ENCODE measurements at regions not wholly inside any gene's neighbourhood (a gene's known extent, or its start where the extent isn't known, plus 50 kb on each side); places are given as distances from the start of the nearest gene placed in this dataset.

DNA sequence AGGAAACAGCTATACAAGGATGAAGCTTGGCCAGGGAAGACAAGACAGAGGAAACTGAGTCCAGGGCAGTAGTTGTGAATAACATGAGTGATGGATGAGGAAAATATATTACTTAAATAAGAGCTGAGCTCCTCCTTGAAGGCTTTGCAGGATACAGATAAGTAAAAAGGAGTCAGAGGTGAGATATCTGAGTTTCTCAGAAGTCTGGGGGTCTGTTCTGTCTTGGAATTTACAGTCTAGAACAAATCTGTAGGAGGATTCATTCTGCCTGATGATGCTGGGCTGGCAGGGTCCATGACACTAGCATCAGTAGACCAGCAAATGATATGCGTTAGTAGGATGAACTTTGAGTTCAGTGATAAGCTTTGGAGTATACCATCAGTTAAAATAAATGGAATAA is 266.1 kb upstream of the POGK start:
- TF ChIP-seq CTCF (IDR thresholded peaks at IDR 0.05 in 2 of 3, conservative IDR thresholded peaks at IDR 0.05 in 1 of 3; ENCODE audit: borderline replicate concordance in 1 of 3, insufficient read depth in 1 of 3, low read depth in 2 of 3, low read length in 2 of 3) (no peak), POLR2AphosphoS5 (IDR thresholded peaks at IDR 0.05; ENCODE audit: low read depth, low read length) (no peak), TCF7L2 (IDR thresholded peaks at IDR 0.05; ENCODE audit: borderline replicate concordance, extremely low read depth, insufficient read depth, insufficient read length) (no peak), YY1 (IDR thresholded peaks at IDR 0.05; ENCODE audit: extremely low read depth, insufficient replicate concordance, low read depth, low read length) (no peak), POLR2A (IDR thresholded peaks at IDR 0.05; ENCODE audit: borderline replicate concordance, extremely low read depth, insufficient read depth, insufficient read length) (no peak), RAD21 (IDR thresholded peaks at IDR 0.05; ENCODE audit: low read depth) (no peak), CEBPB (IDR thresholded peaks at IDR 0.05; ENCODE audit: low read depth) (no peak), CBX3 (IDR thresholded peaks at IDR 0.05; ENCODE audit: low read depth) (no peak), ZBTB33 (IDR thresholded peaks at IDR 0.05; ENCODE audit: extremely low read depth, insufficient replicate concordance, low read length) (no peak), SIN3A (IDR thresholded peaks at IDR 0.05; ENCODE audit: low read depth) (no peak), EZH2 (IDR thresholded peaks at IDR 0.05) (no peak)
- TF ChIP-seq, protein P1, sequence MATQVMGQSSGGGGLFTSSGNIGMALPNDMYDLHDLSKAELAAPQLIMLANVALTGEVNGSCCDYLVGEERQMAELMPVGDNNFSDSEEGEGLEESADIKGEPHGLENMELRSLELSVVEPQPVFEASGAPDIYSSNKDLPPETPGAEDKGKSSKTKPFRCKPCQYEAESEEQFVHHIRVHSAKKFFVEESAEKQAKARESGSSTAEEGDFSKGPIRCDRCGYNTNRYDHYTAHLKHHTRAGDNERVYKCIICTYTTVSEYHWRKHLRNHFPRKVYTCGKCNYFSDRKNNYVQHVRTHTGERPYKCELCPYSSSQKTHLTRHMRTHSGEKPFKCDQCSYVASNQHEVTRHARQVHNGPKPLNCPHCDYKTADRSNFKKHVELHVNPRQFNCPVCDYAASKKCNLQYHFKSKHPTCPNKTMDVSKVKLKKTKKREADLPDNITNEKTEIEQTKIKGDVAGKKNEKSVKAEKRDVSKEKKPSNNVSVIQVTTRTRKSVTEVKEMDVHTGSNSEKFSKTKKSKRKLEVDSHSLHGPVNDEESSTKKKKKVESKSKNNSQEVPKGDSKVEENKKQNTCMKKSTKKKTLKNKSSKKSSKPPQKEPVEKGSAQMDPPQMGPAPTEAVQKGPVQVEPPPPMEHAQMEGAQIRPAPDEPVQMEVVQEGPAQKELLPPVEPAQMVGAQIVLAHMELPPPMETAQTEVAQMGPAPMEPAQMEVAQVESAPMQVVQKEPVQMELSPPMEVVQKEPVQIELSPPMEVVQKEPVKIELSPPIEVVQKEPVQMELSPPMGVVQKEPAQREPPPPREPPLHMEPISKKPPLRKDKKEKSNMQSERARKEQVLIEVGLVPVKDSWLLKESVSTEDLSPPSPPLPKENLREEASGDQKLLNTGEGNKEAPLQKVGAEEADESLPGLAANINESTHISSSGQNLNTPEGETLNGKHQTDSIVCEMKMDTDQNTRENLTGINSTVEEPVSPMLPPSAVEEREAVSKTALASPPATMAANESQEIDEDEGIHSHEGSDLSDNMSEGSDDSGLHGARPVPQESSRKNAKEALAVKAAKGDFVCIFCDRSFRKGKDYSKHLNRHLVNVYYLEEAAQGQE (IDR thresholded peaks at IDR 0.05; ENCODE audit: low read depth): no peak
- TF ChIP-seq, protein P2, sequence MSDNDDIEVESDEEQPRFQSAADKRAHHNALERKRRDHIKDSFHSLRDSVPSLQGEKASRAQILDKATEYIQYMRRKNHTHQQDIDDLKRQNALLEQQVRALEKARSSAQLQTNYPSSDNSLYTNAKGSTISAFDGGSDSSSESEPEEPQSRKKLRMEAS (IDR thresholded peaks at IDR 0.05): no peak
